ENCODE measurements at regions not wholly inside any gene's neighbourhood (a gene's known extent, or its start where the extent isn't known, plus 50 kb on each side); places are given as distances from the start of the nearest gene placed in this dataset.

DNA sequence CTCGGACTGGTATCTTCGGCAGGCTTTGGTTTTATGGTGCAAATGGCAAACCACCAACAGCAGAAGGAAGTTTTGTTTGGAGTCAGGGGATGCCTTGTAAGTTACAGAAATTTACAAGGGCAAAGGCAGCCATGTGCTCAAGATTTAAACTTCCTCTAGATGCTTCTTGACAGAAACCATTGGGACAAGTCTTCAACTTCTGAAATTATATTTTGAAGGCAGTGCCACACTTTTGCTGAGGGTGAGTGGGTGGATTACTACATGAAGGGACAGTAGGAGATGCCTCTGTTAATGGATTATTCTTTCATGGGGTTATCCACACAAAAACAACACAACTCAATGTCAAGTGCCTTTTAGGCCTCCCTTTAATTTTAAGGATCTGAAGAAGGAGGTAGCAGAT is 97.9 kb downstream of the VAPA start:
- TF ChIP-seq, protein P1, sequence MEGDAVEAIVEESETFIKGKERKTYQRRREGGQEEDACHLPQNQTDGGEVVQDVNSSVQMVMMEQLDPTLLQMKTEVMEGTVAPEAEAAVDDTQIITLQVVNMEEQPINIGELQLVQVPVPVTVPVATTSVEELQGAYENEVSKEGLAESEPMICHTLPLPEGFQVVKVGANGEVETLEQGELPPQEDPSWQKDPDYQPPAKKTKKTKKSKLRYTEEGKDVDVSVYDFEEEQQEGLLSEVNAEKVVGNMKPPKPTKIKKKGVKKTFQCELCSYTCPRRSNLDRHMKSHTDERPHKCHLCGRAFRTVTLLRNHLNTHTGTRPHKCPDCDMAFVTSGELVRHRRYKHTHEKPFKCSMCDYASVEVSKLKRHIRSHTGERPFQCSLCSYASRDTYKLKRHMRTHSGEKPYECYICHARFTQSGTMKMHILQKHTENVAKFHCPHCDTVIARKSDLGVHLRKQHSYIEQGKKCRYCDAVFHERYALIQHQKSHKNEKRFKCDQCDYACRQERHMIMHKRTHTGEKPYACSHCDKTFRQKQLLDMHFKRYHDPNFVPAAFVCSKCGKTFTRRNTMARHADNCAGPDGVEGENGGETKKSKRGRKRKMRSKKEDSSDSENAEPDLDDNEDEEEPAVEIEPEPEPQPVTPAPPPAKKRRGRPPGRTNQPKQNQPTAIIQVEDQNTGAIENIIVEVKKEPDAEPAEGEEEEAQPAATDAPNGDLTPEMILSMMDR (IDR thresholded peaks at IDR 0.05; ENCODE audit: poor library complexity): no peak
- no peak for TF ChIP-seq EZH2phosphoT487 (IDR thresholded peaks at IDR 0.05; ENCODE audit: low read depth, severe bottlenecking, unreplicated experiment)

Measured in hepatocyte (in vitro differentiated cells).